ENCODE measurements at regions not wholly inside any gene's neighbourhood (a gene's known extent, or its start where the extent isn't known, plus 50 kb on each side); places are given as distances from the start of the nearest gene placed in this dataset.

DNA sequence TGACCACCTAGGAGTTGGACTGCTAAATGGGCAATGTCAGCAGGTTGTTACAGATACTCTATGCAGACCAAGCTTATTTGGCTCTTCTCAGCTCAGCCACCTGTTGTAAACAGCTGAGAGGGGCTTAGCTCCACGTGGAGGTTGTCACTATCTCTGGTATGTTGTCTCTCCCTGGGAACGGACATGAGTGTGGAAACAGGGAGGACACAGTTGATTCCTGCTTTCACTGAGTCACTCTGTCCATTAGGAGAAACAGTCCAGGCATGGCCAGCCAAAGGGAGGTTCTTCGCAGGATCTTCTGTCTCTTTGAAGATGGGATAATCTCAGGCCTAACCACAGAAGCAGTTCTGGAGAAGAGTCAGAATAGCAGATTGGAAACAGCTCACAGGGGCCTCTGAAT is 121.2 kb downstream of the PALM2AKAP2 start:
- TF ChIP-seq, protein P1, sequence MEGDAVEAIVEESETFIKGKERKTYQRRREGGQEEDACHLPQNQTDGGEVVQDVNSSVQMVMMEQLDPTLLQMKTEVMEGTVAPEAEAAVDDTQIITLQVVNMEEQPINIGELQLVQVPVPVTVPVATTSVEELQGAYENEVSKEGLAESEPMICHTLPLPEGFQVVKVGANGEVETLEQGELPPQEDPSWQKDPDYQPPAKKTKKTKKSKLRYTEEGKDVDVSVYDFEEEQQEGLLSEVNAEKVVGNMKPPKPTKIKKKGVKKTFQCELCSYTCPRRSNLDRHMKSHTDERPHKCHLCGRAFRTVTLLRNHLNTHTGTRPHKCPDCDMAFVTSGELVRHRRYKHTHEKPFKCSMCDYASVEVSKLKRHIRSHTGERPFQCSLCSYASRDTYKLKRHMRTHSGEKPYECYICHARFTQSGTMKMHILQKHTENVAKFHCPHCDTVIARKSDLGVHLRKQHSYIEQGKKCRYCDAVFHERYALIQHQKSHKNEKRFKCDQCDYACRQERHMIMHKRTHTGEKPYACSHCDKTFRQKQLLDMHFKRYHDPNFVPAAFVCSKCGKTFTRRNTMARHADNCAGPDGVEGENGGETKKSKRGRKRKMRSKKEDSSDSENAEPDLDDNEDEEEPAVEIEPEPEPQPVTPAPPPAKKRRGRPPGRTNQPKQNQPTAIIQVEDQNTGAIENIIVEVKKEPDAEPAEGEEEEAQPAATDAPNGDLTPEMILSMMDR (conservative IDR thresholded peaks at IDR 0.05), result no peak
- TF ChIP-seq ZFX (IDR thresholded peaks at IDR 0.05), result no peak
